Testis (tissue), 2 donors: ENCODE measurements at regions not wholly inside any gene's neighbourhood (a gene's known extent, or its start where the extent isn't known, plus 50 kb on each side); places are given as distances from the start of the nearest gene placed in this dataset.

Experiments
- DNase-seq: peaks from one replicate; pipeline ENCODE4 v3.0.0-alpha.2; 2019
- H3K27ac ChIP-seq, 2 donors: fragments of 200-600 bp; sonication (generic); one replicate each; pipeline ENCODE4 v1.5.1; 2019
- H3K27me3 ChIP-seq: fragments of 200-600 bp; sonication (generic); one replicate; pipeline ENCODE4 v1.5.1; 2019
- H3K36me3 ChIP-seq: fragments of 200-600 bp; sonication (generic); one replicate; pipeline ENCODE4 v1.5.1; 2017; ENCODE audit warnings: low read depth; ENCODE audit errors: missing control alignments
- H3K4me1 ChIP-seq: fragments of 200-600 bp; sonication (generic); one replicate; pipeline ENCODE4 v1.5.1; 2019
- H3K4me3 ChIP-seq, 2 donors: fragments of 200-600 bp; sonication (generic); one replicate each; pipeline ENCODE4 v1.5.1; 2017 to 2019
- H3K9me3 ChIP-seq: fragments of 200-600 bp; sonication (generic); one replicate; pipeline ENCODE4 v1.5.1; 2017
- CTCF ChIP-seq, 3 experiments: fragments of 450-650 bp in 2 of 3; fragments of 200-600 bp in 1 of 3; sonication (generic) in 1 of 3; IDR thresholded peaks; one replicate each; pipeline ENCODE4 v1.5.1; 2016 to 2019; ENCODE audit warnings: antibody characterized with exemption in 3 of 3, mild to moderate bottlenecking in 2 of 3, moderate library complexity in 1 of 3
- POLR2A ChIP-seq: fragments of 450-650 bp; IDR thresholded peaks from one replicate; pipeline ENCODE4 v1.6.1; 2017; ENCODE audit warnings: antibody characterized with exemption, mild to moderate bottlenecking, moderate library complexity
- WGBS, 2 donors: methylation state at CpG; one replicate each; pipeline ENCODE4 v1.1.5; 2018; 5-methylcytosine and 5-hydroxymethylcytosine counted together
- intact Hi-C: fragments of 100-400 bp; cut with DNase I; formaldehyde crosslinking; loops from one replicate; pipeline ENCODE4 v1.15.1; 2023; ENCODE audit warnings: low total_unique reads

GRCh38 chr4:159655547-159655946 is 552.7 kb downstream of the RAPGEF2 start:
- no peak overlapping the region for H3K27ac ChIP-seq
- H3K4me3 ChIP-seq, result no peak overlapping the region
- no peaks in the 10 kb centered on the region for H3K4me1 ChIP-seq
- intact Hi-C loops, result no loop called here
- 36 to 41% methylated on average over 1 of the region's 1 CpG for WGBS, 2 donors
- H3K9me3 ChIP-seq, result no peaks in the 10 kb centered on the region
- no peak for DNase-seq
- H3K36me3 ChIP-seq, result no peaks in the 10 kb centered on the region
- no peaks in the 10 kb centered on the region for H3K27me3 ChIP-seq
- TF ChIP-seq POLR2A, result no peak
- no peak for TF ChIP-seq CTCF (IDR thresholded peaks at IDR 0.05)

GRCh38 chr4:159669094-159669493 is 566.2 kb downstream of the RAPGEF2 start:
- intact Hi-C loops, result no loop called here
- Histone ChIP-seq H3K36me3 (no peaks in the 10 kb centered on the region), H3K4me3 (no peak overlapping the region), H3K27me3 (no peaks in the 10 kb centered on the region), H3K9me3 (no peaks in the 10 kb centered on the region), H3K27ac (no peak overlapping the region), H3K4me1 (no peaks in the 10 kb centered on the region)
- TF ChIP-seq CTCF (IDR thresholded peaks at IDR 0.05) (no peak), POLR2A (no peak)
- 88 to 96% methylated on average over 4 of the region's 4 CpGs for WGBS, 2 donors
- no peak for DNase-seq

- intact Hi-C loops, result no loop called here
- H3K4me3 ChIP-seq, result no peak overlapping the region
- no peak for DNase-seq
- no peak overlapping the region for H3K27ac ChIP-seq
- H3K4me1 ChIP-seq, result no peaks in the 10 kb centered on the region
- TF ChIP-seq CTCF (IDR thresholded peaks at IDR 0.05) (no peak), POLR2A (no peak)
- H3K36me3 ChIP-seq, result no peaks in the 10 kb centered on the region
- H3K9me3 ChIP-seq, result no peaks in the 10 kb centered on the region
- no peaks in the 10 kb centered on the region for H3K27me3 ChIP-seq
- 95 to 100% methylated on average over 2 of the region's 2 CpGs for WGBS, 2 donors
These were observed 570.3 kb downstream of the RAPGEF2 start for GRCh38 chr4:159673221-159673620.

- Histone ChIP-seq H3K27me3 (no peaks in the 10 kb centered on the region), H3K36me3 (no peaks in the 10 kb centered on the region), H3K9me3 (no peaks in the 10 kb centered on the region), H3K27ac (no peak overlapping the region), H3K4me1 (no peaks in the 10 kb centered on the region), H3K4me3 (no peak overlapping the region)
- no peak for DNase-seq
- WGBS, 2 donors, result 85 to 86% methylated on average over 4 to 8 of the region's 8 CpGs
- intact Hi-C loops, result no loop called here
- TF ChIP-seq POLR2A (no peak), CTCF (IDR thresholded peaks at IDR 0.05) (no peak)
These were observed 571.4 kb downstream of the RAPGEF2 start for GRCh38 chr4:159674241-159674640.

- H3K36me3 ChIP-seq, result no peaks in the 10 kb centered on the region
- H3K27ac ChIP-seq, result no peak overlapping the region
- no peak for DNase-seq
- TF ChIP-seq CTCF (IDR thresholded peaks at IDR 0.05) (no peak), POLR2A (no peak)
- no peaks in the 10 kb centered on the region for H3K4me1 ChIP-seq
- WGBS, 2 donors, result 58 to 72% methylated on average over 1 of the region's 1 CpG
- H3K9me3 ChIP-seq, result no peaks in the 10 kb centered on the region
- no peak overlapping the region for H3K4me3 ChIP-seq
- H3K27me3 ChIP-seq, result no peaks in the 10 kb centered on the region
- intact Hi-C loops, result no loop called here
These were observed 574.6 kb downstream of the RAPGEF2 start for GRCh38 chr4:159677521-159677920.
